HL-60 (cell line): ENCODE measurements at regions not wholly inside any gene's neighbourhood (a gene's known extent, or its start where the extent isn't known, plus 50 kb on each side); places are given as distances from the start of the nearest gene placed in this dataset.

Experiments used
- DNase-seq, 2 experiments: peaks; one replicate each; pipeline ENCODE4 v3.0.0-alpha.2; 2010 to 2020; ENCODE audit warnings: low read depth in 1 of 2, low spot score in 1 of 2
- H3K27ac ChIP-seq: fragments of 250-450 bp; sonication (Bioruptor Pico); replicated peaks from 2 replicates; pipeline ENCODE4 v1.5.1; 2020; ENCODE audit warnings: mild to moderate bottlenecking, moderate library complexity
- H3K27me3 ChIP-seq: fragments of 250-450 bp; sonication (Bioruptor Pico); 2 replicates; pipeline ENCODE4 v1.5.1; 2021; ENCODE audit warnings: mild to moderate bottlenecking, moderate library complexity; ENCODE audit not compliant: insufficient read depth, poor library complexity, severe bottlenecking
- H3K4me3 ChIP-seq: replicated peaks from 2 replicates; pipeline ENCODE4 v1.5.1; 2011; ENCODE audit warnings: mild to moderate bottlenecking, control low read depth, low read length; ENCODE audit not compliant: insufficient read depth
- CTCF ChIP-seq: IDR thresholded peaks from one replicate; pipeline ENCODE4 v1.5.1; 2011; ENCODE audit warnings: low read length, control low read depth, inconsistent platforms; ENCODE audit not compliant: insufficient read depth
- GABPA ChIP-seq: IDR thresholded peaks from 2 replicates; pipeline ENCODE4 v1.6.1; 2012; ENCODE audit warnings: low read depth
- POLR2AphosphoS5 ChIP-seq: IDR thresholded peaks from 2 replicates; pipeline ENCODE4 v1.6.1; 2012; ENCODE audit warnings: low read depth
- REST ChIP-seq: IDR thresholded peaks from 2 replicates; pipeline ENCODE4 v1.6.1; 2012; ENCODE audit warnings: low read depth; ENCODE audit not compliant: insufficient replicate concordance
- SPI1 ChIP-seq: IDR thresholded peaks from 2 replicates; pipeline ENCODE4 v1.6.1; 2012; ENCODE audit warnings: low read depth, mild to moderate bottlenecking, borderline replicate concordance

- no peaks in the 10 kb centered on the region for H3K27me3 ChIP-seq
- no peak for DNase-seq
- H3K4me3 ChIP-seq, result no peak overlapping the region
- no peak for TF ChIP-seq REST
- no peak for TF ChIP-seq SPI1
- no peak for TF ChIP-seq CTCF
- TF ChIP-seq GABPA, result no peak
- TF ChIP-seq POLR2AphosphoS5, result no peak
- no peak overlapping the region for H3K27ac ChIP-seq
These were observed 60.2 kb downstream of the TFAP2C start for GRCh38 chr20:56689318-56689717.

- H3K4me3 ChIP-seq, result no peak overlapping the region
- H3K27ac ChIP-seq, result no peak overlapping the region
These were observed 60.9 kb downstream of the TFAP2C start for GRCh38 chr20:56689852-56690485.

More at GRCh38 chr20:56689852-56690485, 60.9 kb downstream of the TFAP2C start:
- no peaks in the 10 kb centered on the region for H3K27me3 ChIP-seq
- DNase-seq, result no peak
- TF ChIP-seq CTCF (no peak), GABPA (no peak), POLR2AphosphoS5 (no peak), SPI1 (no peak), REST (no peak)
